IMR-90 (cell line): ENCODE measurements at regions not wholly inside any gene's neighbourhood (a gene's known extent, or its start where the extent isn't known, plus 50 kb on each side); places are given as distances from the start of the nearest gene placed in this dataset.

Experiments
- ATAC-seq: fragments of 200-7000 bp; cut with Tn5 transposase; 2 replicates; pipeline ENCODE4 v1.9.1; 2020; ENCODE audit warnings: low read depth, mild to moderate bottlenecking, moderate library complexity
- BruUV-seq: library from RNA; stranded (reverse); fragments of 400-500 nt; replicated peaks from 2 replicates; lab custom pipeline; 2021; lab: Mats Ljungman, UMichigan
- CTCF ChIA-PET: fragments of 300-600 bp; formaldehyde crosslinking; extraction: SDS; loops from one replicate; lab custom pipeline; 2021; ENCODE audit warnings: antibody characterized with exemption; lab: Yijun Ruan, JAX
- POLR2A ChIA-PET: fragments of 300-600 bp; sonication (Branson Sonifier 250); formaldehyde crosslinking; loops from one replicate; lab custom pipeline; 2022; ENCODE audit warnings: antibody characterized with exemption; ENCODE audit not compliant: unreplicated experiment; lab: Charles Lee
- DNase-seq: peaks from one replicate; pipeline ENCODE4 v3.0.0; 2013
- H2AFZ ChIP-seq: replicated peaks from 2 replicates; pipeline ENCODE3; 2013; ENCODE audit warnings: low read length, mild to moderate bottlenecking; ENCODE audit not compliant: poor library complexity
- H2AK5ac ChIP-seq: 2 replicates; pipeline ENCODE4 v1.6.1; 2013; ENCODE audit warnings: low read depth, low read length, inconsistent platforms
- H2AK9ac ChIP-seq: replicated peaks from 2 replicates; pipeline ENCODE3; 2013; ENCODE audit warnings: mild to moderate bottlenecking, low read depth, low read length, moderate library complexity; ENCODE audit not compliant: poor library complexity
- H2BK120ac ChIP-seq: 2 replicates; pipeline ENCODE4 v1.6.1; 2013; ENCODE audit warnings: low read depth, low read length, inconsistent platforms
- H2BK15ac ChIP-seq: 3 replicates; pipeline ENCODE4 v1.6.1; 2013; ENCODE audit warnings: low read depth, low read length, inconsistent platforms
- H2BK20ac ChIP-seq: 2 replicates; pipeline ENCODE4 v1.6.1; 2013; ENCODE audit warnings: low read depth, mild to moderate bottlenecking, inconsistent platforms, low read length, moderate library complexity
- H2BK5ac ChIP-seq: 2 replicates; pipeline ENCODE4 v1.6.1; 2013; ENCODE audit warnings: mild to moderate bottlenecking, low read depth, low read length, inconsistent platforms; ENCODE audit not compliant: poor library complexity, severe bottlenecking
- H3K14ac ChIP-seq: replicated peaks from 2 replicates; pipeline ENCODE4 v1.6.1; 2013; ENCODE audit warnings: low read depth, low read length, inconsistent platforms
- H3K18ac ChIP-seq: 2 replicates; pipeline ENCODE4 v1.6.1; 2013; ENCODE audit warnings: low read depth, low read length, control low read depth
- H3K23ac ChIP-seq: 2 replicates; pipeline ENCODE4 v1.6.1; 2013; ENCODE audit warnings: low read depth, low read length, inconsistent platforms
- H3K27ac ChIP-seq: 2 replicates; pipeline ENCODE4 v1.5.1; 2013; ENCODE audit warnings: mild to moderate bottlenecking, control low read depth, low read length; ENCODE audit not compliant: insufficient read depth
- H3K27me3 ChIP-seq: 2 replicates; pipeline ENCODE4 v1.6.1; 2013; ENCODE audit warnings: low read length; ENCODE audit not compliant: control insufficient read depth, insufficient read depth
- H3K36me3 ChIP-seq: 2 replicates; pipeline ENCODE4 v1.6.1; 2013; ENCODE audit warnings: low read length, mixed read lengths; ENCODE audit not compliant: control insufficient read depth, insufficient read depth
- H3K4ac ChIP-seq: 2 replicates; pipeline ENCODE4 v1.6.1; 2013; ENCODE audit warnings: low read depth, low read length, inconsistent platforms
- H3K4me1 ChIP-seq: 2 replicates; pipeline ENCODE4 v1.6.1; 2013; ENCODE audit warnings: low read length, mixed read lengths; ENCODE audit not compliant: control insufficient read depth, insufficient read depth
- H3K4me2 ChIP-seq: 2 replicates; pipeline ENCODE4 v1.6.1; 2013; ENCODE audit warnings: low read depth, mild to moderate bottlenecking, control low read depth, low read length, moderate library complexity
- H3K4me3 ChIP-seq: 2 replicates; pipeline ENCODE4 v1.5.1; 2013; ENCODE audit warnings: low read depth, mild to moderate bottlenecking, control low read depth, low read length, moderate library complexity; ENCODE audit not compliant: insufficient read depth
- H3K56ac ChIP-seq: 2 replicates; pipeline ENCODE4 v1.6.1; 2013; ENCODE audit warnings: low read length, inconsistent platforms; ENCODE audit not compliant: insufficient read depth; ENCODE audit errors: extremely low read depth
- H3K79me1 ChIP-seq, 2 experiments: 2 replicates each; pipeline ENCODE4 v1.6.1; 2013; ENCODE audit warnings: low read length in 2 of 2, inconsistent platforms in 1 of 2, low read depth in 1 of 2
- H3K9ac ChIP-seq: 2 replicates; pipeline ENCODE4 v1.6.1; 2013; ENCODE audit warnings: low read depth, low read length, control low read depth
- H3K9me1 ChIP-seq: 2 replicates; pipeline ENCODE4 v1.6.1; 2013; ENCODE audit warnings: low read length, inconsistent platforms; ENCODE audit not compliant: insufficient read depth
- H3K9me3 ChIP-seq: 2 replicates; pipeline ENCODE4 v1.6.1; 2013; ENCODE audit warnings: low read length; ENCODE audit not compliant: control insufficient read depth, insufficient read depth
- H4K20me1 ChIP-seq: 2 replicates; pipeline ENCODE4 v1.6.1; 2013; ENCODE audit warnings: low read length, inconsistent platforms; ENCODE audit not compliant: insufficient read depth
- H4K5ac ChIP-seq: 2 replicates; pipeline ENCODE4 v1.6.1; 2013; ENCODE audit warnings: mild to moderate bottlenecking, low read depth, low read length, control low read depth
- H4K8ac ChIP-seq, 2 experiments: 2 replicates each; pipeline ENCODE4 v1.6.1; 2013; ENCODE audit warnings: low read depth in 2 of 2, low read length in 2 of 2, control low read depth in 1 of 2, inconsistent platforms in 1 of 2
- H4K91ac ChIP-seq: 2 replicates; pipeline ENCODE4 v1.6.1; 2013; ENCODE audit warnings: low read depth, low read length, inconsistent platforms; ENCODE audit not compliant: insufficient read depth
- NFE2L2 ChIP-seq: fragments of 150-350 bp; IDR thresholded peaks from 2 replicates; pipeline ENCODE4 v1.6.1; 2016; ENCODE audit warnings: low read depth, mild to moderate bottlenecking, low read length
- WGBS, 2 experiments: methylation state at CpG; one replicate each; pipeline versions ENCODE4 v1.1.5 to v1.1.7; 2013; ENCODE audit warnings: missing lambda C conversion rate in 2 of 2; ENCODE audit not compliant: insufficient read length in 1 of 2; ENCODE audit errors: extremely low coverage in 2 of 2; 5-methylcytosine and 5-hydroxymethylcytosine counted together
- dilution Hi-C: fragments of 300-500 bp; cut with HindIII; formaldehyde crosslinking; loops from one replicate; pipeline ENCODE4 v1.14.3; 2018; ENCODE audit warnings: low sequenced_read_pairs; ENCODE audit not compliant: unreplicated experiment
- in situ Hi-C: fragments of 300-500 bp; cut with MboI; formaldehyde crosslinking; loops from 3 replicates; pipeline ENCODE4 v1.14.3; 2019; ENCODE audit warnings: low sequenced_read_pairs, inconsistent platforms, mixed read lengths
- intact Hi-C: fragments of 100-400 bp; cut with micrococcal nuclease; formaldehyde crosslinking; loops from 2 replicates; pipeline ENCODE4 v1.10.0; 2022
- TF ChIP-seq, protein P1 (sequence below): fragments of 150-350 bp; IDR thresholded peaks from 2 replicates; pipeline ENCODE4 v1.6.1; 2017; ENCODE audit warnings: mild to moderate bottlenecking, antibody characterized with exemption, low read length, low read depth

DNA sequence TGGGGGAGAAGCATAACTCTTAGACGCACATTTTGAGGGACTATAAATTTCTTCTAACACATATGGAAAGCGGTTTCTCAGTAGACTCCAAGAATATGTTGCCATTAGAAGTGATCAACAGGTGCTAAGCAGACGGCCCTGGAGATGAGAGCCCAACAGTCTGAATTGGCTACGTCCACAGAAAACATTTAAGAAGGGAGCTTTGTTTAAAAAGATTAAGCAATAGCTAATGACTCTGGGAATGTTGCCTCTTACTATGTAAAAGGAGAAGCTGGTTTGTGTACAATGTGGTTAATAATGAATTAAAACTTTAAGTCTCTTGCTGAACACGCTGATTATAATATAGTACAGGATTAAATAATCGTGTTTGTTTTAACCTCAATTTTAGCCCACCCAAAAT lies 399.5 kb downstream of the SMARCA1 start:
- H3K4me2 ChIP-seq: no peak overlapping the region
- intact Hi-C loops: no loop called here
- no peak for TF ChIP-seq NFE2L2
- TF ChIP-seq, protein P1, sequence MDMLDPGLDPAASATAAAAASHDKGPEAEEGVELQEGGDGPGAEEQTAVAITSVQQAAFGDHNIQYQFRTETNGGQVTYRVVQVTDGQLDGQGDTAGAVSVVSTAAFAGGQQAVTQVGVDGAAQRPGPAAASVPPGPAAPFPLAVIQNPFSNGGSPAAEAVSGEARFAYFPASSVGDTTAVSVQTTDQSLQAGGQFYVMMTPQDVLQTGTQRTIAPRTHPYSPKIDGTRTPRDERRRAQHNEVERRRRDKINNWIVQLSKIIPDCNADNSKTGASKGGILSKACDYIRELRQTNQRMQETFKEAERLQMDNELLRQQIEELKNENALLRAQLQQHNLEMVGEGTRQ: no peak
- ChIA-PET POLR2A (no interaction called here), CTCF (no interaction called here)
- DNase-seq: no peak
- no peak overlapping the region for H2BK5ac ChIP-seq
- dilution Hi-C loops: no loop called here
- H3K79me1 ChIP-seq: no peaks in the 10 kb centered on the region
- no peak overlapping the region for H4K91ac ChIP-seq
- no peaks in the 10 kb centered on the region for H3K36me3 ChIP-seq
- no peak overlapping the region for H2AK9ac ChIP-seq
- no peak overlapping the region for H4K5ac ChIP-seq
- no peak overlapping the region for H2BK15ac ChIP-seq
- H3K4me1 ChIP-seq: no peaks in the 10 kb centered on the region
- no peak overlapping the region for H4K8ac ChIP-seq
- no peak overlapping the region for H3K27ac ChIP-seq
- H2AK5ac ChIP-seq: no peak overlapping the region
- no peaks in the 10 kb centered on the region for H3K27me3 ChIP-seq
- no peak overlapping the region for H2AFZ ChIP-seq
- in situ Hi-C loops: no loop called here
- no peak overlapping the region for H2BK120ac ChIP-seq
- H3K23ac ChIP-seq: no peak overlapping the region
- no CpG with 5 or more reads among the region's 6 CpGs for WGBS, 2 experiments
- no peak for ATAC-seq
- H4K20me1 ChIP-seq: no peaks in the 10 kb centered on the region
- H3K9me1 ChIP-seq: no peaks in the 10 kb centered on the region
- no peak overlapping the region for H3K56ac ChIP-seq
- H3K9ac ChIP-seq: no peak overlapping the region
- no peak overlapping the region for H3K18ac ChIP-seq
- H3K4ac ChIP-seq: no peak overlapping the region
- H2BK20ac ChIP-seq: no peak overlapping the region
- no peaks in the 10 kb centered on the region for H3K9me3 ChIP-seq
- no peak overlapping the region for H3K4me3 ChIP-seq
- no TSS peak for BruUV-seq
- H3K14ac ChIP-seq: no peak overlapping the region
